Adrenal gland (tissue), 5 donors: ENCODE measurements at regions not wholly inside any gene's neighbourhood (a gene's known extent, or its start where the extent isn't known, plus 50 kb on each side); places are given as distances from the start of the nearest gene placed in this dataset.

Experiments used
- CTCF ChIP-seq, 6 experiments: fragments of 450-650 bp in 4 of 6; fragments of 200-600 bp in 2 of 6; sonication (generic) in 1 of 6; IDR thresholded peaks; 1 replicate in 5 of 6; 2 replicates in 1 of 6; pipeline versions ENCODE4 v1.5.1 to v1.8.0; 2016 to 2021; ENCODE audit warnings: antibody characterized with exemption in 6 of 6, mild to moderate bottlenecking in 2 of 6, moderate library complexity in 1 of 6
- POLR2A ChIP-seq, 2 donors: fragments of 450-650 bp; IDR thresholded peaks; one replicate each; pipeline ENCODE4 v1.6.1; 2017; ENCODE audit warnings: antibody characterized with exemption in 2 of 2, mild to moderate bottlenecking in 2 of 2, moderate library complexity in 1 of 2
- donor health status: DM: no; HTN: no; CAD: no.

- no peak for TF ChIP-seq CTCF (IDR thresholded peaks at IDR 0.05)
- TF ChIP-seq POLR2A (IDR thresholded peaks at IDR 0.05), result no peak
Observed at GRCh38 chr1:58979086-58979485, 195.2 kb upstream of the JUN start.
